ENCODE measurements at regions not wholly inside any gene's neighbourhood (a gene's known extent, or its start where the extent isn't known, plus 50 kb on each side); places are given as distances from the start of the nearest gene placed in this dataset.

- CTCF ChIA-PET (ENCODE audit: partially characterized antibody), result no interaction called here
- Histone ChIP-seq H3K9me3 (ENCODE audit: control insufficient read depth in 1 of 2, low read length in 2 of 2) (no peaks in the 10 kb centered on the region), H3K36me3 (ENCODE audit: insufficient read depth, low read length) (no peaks in the 10 kb centered on the region), H3K4me1 (ENCODE audit: insufficient read depth, low read length) (no peaks in the 10 kb centered on the region), H3K27me3 (ENCODE audit: insufficient read depth, low read length) (no peaks in the 10 kb centered on the region), H3K27ac (ENCODE audit: low read depth, low read length) (no peak overlapping the region), H3K4me3 (ENCODE audit: low read length in 2 of 2) (no peak overlapping the region)
- no peak overlapping the region for H3K27ac Mint-ChIP-seq
- H3K4me1 Mint-ChIP-seq, result peaks cover 0 to 2% (median 0%) of the 10 kb centered on the region in 4 donors
- POLR2A ChIA-PET (ENCODE audit: partially characterized antibody), result no interaction called here
- H3K27me3 Mint-ChIP-seq, result no peaks in the 10 kb centered on the region
- H3K4me3 Mint-ChIP-seq, result no peak overlapping the region
- no peak for DNase-seq
- intact Hi-C loops (cut with micrococcal nuclease), result no loop called here
- H3K9me3 Mint-ChIP-seq, result peaks cover 8 to 32% (median 17%) of the 10 kb centered on the region in 8 donors
- H3K36me3 Mint-ChIP-seq, result no peaks in the 10 kb centered on the region
Measured at GRCh38 chr5:105158526-105158925, 1595.9 kb upstream of the NUDT12 start.

- H3K27ac Mint-ChIP-seq, result no peak overlapping the region
- peaks cover 3 to 18% (median 9%) of the 10 kb centered on the region in 8 donors for H3K9me3 Mint-ChIP-seq
- H3K27me3 Mint-ChIP-seq, result no peaks in the 10 kb centered on the region
- ChIA-PET POLR2A (ENCODE audit: partially characterized antibody) (no interaction called here), CTCF (ENCODE audit: partially characterized antibody) (no interaction called here)
- H3K4me3 Mint-ChIP-seq, result no peak overlapping the region
- Histone ChIP-seq H3K27ac (ENCODE audit: low read depth, low read length) (no peak overlapping the region), H3K9me3 (ENCODE audit: control insufficient read depth in 1 of 2, low read length in 2 of 2) (no peaks in the 10 kb centered on the region), H3K4me3 (ENCODE audit: low read length in 2 of 2) (no peak overlapping the region), H3K27me3 (ENCODE audit: insufficient read depth, low read length) (no peaks in the 10 kb centered on the region), H3K4me1 (ENCODE audit: insufficient read depth, low read length) (no peaks in the 10 kb centered on the region), H3K36me3 (ENCODE audit: insufficient read depth, low read length) (no peaks in the 10 kb centered on the region)
- H3K4me1 Mint-ChIP-seq, result peaks cover 0 to 2% (median 0%) of the 10 kb centered on the region in 4 donors
- intact Hi-C loops (cut with micrococcal nuclease), result no loop called here
- DNase-seq, result no peak
- H3K36me3 Mint-ChIP-seq, result no peaks in the 10 kb centered on the region
Measured at GRCh38 chr5:105150323-105150722, 1587.7 kb upstream of the NUDT12 start.

DNA sequence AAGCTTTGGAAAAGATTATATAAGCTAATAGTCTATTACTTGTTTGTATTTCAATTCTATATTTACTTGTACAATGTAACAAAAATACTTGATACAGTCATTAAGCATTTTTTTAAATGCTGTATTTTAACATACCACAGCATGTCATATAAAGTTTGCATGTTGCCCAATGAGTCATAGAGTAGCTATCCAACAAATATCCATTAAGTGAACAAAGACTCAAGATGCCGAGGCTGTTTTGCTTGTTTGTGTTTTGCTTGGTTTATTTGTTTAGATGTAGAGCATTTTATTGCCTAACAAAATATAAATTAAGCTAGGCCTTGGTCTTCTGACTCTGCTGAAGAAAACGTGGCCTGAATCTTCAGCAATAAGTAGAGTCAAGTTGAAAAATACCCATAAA is 1584.3 kb upstream of the NUDT12 start:
- Mint-ChIP-seq H3K36me3 (no peaks in the 10 kb centered on the region), H3K27ac (no peak overlapping the region), H3K4me1 (no peaks in the 10 kb centered on the region), H3K9me3 (peaks cover 0 to 6% (median 3%) of the 10 kb centered on the region in 8 donors), H3K27me3 (no peaks in the 10 kb centered on the region), H3K4me3 (no peak overlapping the region)
- no peaks in the 10 kb centered on the region for H3K4me1 ChIP-seq (ENCODE audit: insufficient read depth, low read length)
- CTCF ChIA-PET (ENCODE audit: partially characterized antibody), result no interaction called here
- H3K36me3 ChIP-seq (ENCODE audit: insufficient read depth, low read length), result no peaks in the 10 kb centered on the region
- DNase-seq, result no peak
- intact Hi-C loops (cut with micrococcal nuclease), result no loop called here
- H3K9me3 ChIP-seq (ENCODE audit: control insufficient read depth in 1 of 2, low read length in 2 of 2), result no peaks in the 10 kb centered on the region
- H3K4me3 ChIP-seq (ENCODE audit: low read length in 2 of 2), result no peak overlapping the region
- no peak overlapping the region for H3K27ac ChIP-seq (ENCODE audit: low read depth, low read length)
- no peaks in the 10 kb centered on the region for H3K27me3 ChIP-seq (ENCODE audit: insufficient read depth, low read length)
- POLR2A ChIA-PET (ENCODE audit: partially characterized antibody), result no interaction called here

- Mint-ChIP-seq H3K27ac (no peak overlapping the region), H3K9me3 (peaks cover 0 to 3% (median 3%) of the 10 kb centered on the region in 8 donors), H3K36me3 (no peaks in the 10 kb centered on the region), H3K4me1 (no peaks in the 10 kb centered on the region), H3K27me3 (no peaks in the 10 kb centered on the region), H3K4me3 (no peak overlapping the region)
- POLR2A ChIA-PET (ENCODE audit: partially characterized antibody), result no interaction called here
- Histone ChIP-seq H3K27ac (ENCODE audit: low read depth, low read length) (no peak overlapping the region), H3K27me3 (ENCODE audit: insufficient read depth, low read length) (no peaks in the 10 kb centered on the region), H3K4me3 (ENCODE audit: low read length in 2 of 2) (no peak overlapping the region), H3K36me3 (ENCODE audit: insufficient read depth, low read length) (no peaks in the 10 kb centered on the region), H3K4me1 (ENCODE audit: insufficient read depth, low read length) (no peaks in the 10 kb centered on the region), H3K9me3 (ENCODE audit: control insufficient read depth in 1 of 2, low read length in 2 of 2) (no peaks in the 10 kb centered on the region)
- intact Hi-C loops (cut with micrococcal nuclease), result no loop called here
- DNase-seq, result no peak
- CTCF ChIA-PET (ENCODE audit: partially characterized antibody), result no interaction called here
Measured at GRCh38 chr5:105145152-105145551, 1582.6 kb upstream of the NUDT12 start.

DNA sequence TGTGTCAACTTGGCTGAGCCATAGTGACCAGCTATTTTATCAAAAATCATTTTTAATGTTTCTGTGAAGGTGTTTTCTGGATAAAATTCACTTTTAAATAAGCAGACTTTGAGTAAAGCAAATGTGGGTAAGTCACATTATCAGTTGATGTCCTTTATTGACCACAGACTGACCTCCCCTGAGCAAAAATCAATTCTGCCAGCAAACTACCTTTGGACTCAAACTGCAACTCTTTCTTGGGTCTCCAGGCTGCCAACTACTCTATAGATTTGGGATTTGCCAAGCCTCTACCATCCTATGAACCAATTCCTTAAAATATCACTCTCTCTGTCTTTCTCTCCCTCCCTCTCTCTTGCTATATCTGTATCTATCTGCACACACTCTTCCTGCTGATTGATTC is 1571.7 kb upstream of the NUDT12 start:
- no peak overlapping the region for H3K4me3 ChIP-seq (ENCODE audit: low read length in 2 of 2)
- intact Hi-C loops (cut with micrococcal nuclease), result no loop called here
- no peaks in the 10 kb centered on the region for H3K27me3 ChIP-seq (ENCODE audit: insufficient read depth, low read length)
- ChIA-PET POLR2A (ENCODE audit: partially characterized antibody) (no interaction called here), CTCF (ENCODE audit: partially characterized antibody) (no interaction called here)
- no peaks in the 10 kb centered on the region for H3K4me1 Mint-ChIP-seq
- no peaks in the 10 kb centered on the region for H3K36me3 ChIP-seq (ENCODE audit: insufficient read depth, low read length)
- DNase-seq, result no peak
- no peak overlapping the region for H3K27ac ChIP-seq (ENCODE audit: low read depth, low read length)
- no peaks in the 10 kb centered on the region for H3K9me3 ChIP-seq (ENCODE audit: control insufficient read depth in 1 of 2, low read length in 2 of 2)
- no peaks in the 10 kb centered on the region for H3K27me3 Mint-ChIP-seq
- no peak overlapping the region for H3K4me3 Mint-ChIP-seq
- H3K4me1 ChIP-seq (ENCODE audit: insufficient read depth, low read length), result no peaks in the 10 kb centered on the region
- H3K36me3 Mint-ChIP-seq, result no peaks in the 10 kb centered on the region
- peaks cover 0 to 20% (median 8%) of the 10 kb centered on the region in 8 donors for H3K9me3 Mint-ChIP-seq
- no peak overlapping the region for H3K27ac Mint-ChIP-seq

DNA sequence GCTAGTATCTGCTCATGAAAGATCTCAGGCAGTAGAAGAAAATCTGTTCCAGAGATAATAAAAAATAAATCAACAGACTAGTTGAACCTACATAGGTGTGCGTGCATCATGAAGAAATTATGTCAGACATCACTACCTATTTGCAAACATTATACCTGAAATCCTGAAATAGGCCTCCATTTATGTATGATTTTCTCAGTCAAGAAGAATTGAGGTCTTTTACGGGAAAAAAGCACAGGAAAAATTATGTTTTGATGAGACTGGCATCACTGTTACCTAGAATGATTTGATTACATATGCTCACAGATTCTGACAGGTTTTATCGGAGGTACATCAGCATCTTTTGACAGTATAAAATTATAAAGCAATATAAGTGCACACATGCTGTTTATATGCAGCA is 1570.5 kb upstream of the NUDT12 start:
- no peak for DNase-seq
- Mint-ChIP-seq H3K27me3 (no peaks in the 10 kb centered on the region), H3K4me1 (no peaks in the 10 kb centered on the region), H3K36me3 (no peaks in the 10 kb centered on the region), H3K27ac (no peak overlapping the region), H3K4me3 (no peak overlapping the region), H3K9me3 (peaks cover 0 to 20% (median 8%) of the 10 kb centered on the region in 8 donors)
- H3K4me3 ChIP-seq (ENCODE audit: low read length in 2 of 2), result no peak overlapping the region
- CTCF ChIA-PET (ENCODE audit: partially characterized antibody), result no interaction called here
- no peaks in the 10 kb centered on the region for H3K4me1 ChIP-seq (ENCODE audit: insufficient read depth, low read length)
- POLR2A ChIA-PET (ENCODE audit: partially characterized antibody), result no interaction called here
- intact Hi-C loops (cut with micrococcal nuclease), result no loop called here
- H3K27ac ChIP-seq (ENCODE audit: low read depth, low read length), result no peak overlapping the region
- no peaks in the 10 kb centered on the region for H3K27me3 ChIP-seq (ENCODE audit: insufficient read depth, low read length)
- H3K9me3 ChIP-seq (ENCODE audit: control insufficient read depth in 1 of 2, low read length in 2 of 2), result no peaks in the 10 kb centered on the region
- H3K36me3 ChIP-seq (ENCODE audit: insufficient read depth, low read length), result no peaks in the 10 kb centered on the region

DNA sequence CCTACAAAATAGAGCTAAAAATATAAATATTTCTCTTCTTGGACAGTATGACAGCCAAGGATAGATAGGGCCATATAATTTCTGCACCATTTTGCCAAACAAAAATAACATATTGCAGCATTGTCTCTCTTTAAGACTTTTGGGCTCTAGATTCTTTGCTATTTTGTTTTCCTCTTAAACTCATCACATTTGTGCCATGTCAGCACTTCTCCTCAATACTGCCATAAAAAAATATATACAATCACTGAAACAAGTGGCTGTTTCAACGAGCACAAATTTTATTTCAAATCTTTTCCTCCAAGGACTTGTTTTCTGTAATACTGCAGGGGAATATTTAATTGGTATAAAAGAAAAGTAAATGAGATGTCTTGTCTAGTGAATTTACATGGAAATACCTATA is 1570.0 kb upstream of the NUDT12 start:
- Histone ChIP-seq H3K27me3 (ENCODE audit: insufficient read depth, low read length) (no peaks in the 10 kb centered on the region), H3K9me3 (ENCODE audit: control insufficient read depth in 1 of 2, low read length in 2 of 2) (no peaks in the 10 kb centered on the region), H3K36me3 (ENCODE audit: insufficient read depth, low read length) (no peaks in the 10 kb centered on the region), H3K4me1 (ENCODE audit: insufficient read depth, low read length) (no peaks in the 10 kb centered on the region), H3K4me3 (ENCODE audit: low read length in 2 of 2) (no peak overlapping the region), H3K27ac (ENCODE audit: low read depth, low read length) (no peak overlapping the region)
- Mint-ChIP-seq H3K27me3 (no peaks in the 10 kb centered on the region), H3K9me3 (peaks cover 0 to 20% (median 9%) of the 10 kb centered on the region in 8 donors), H3K4me3 (no peak overlapping the region), H3K27ac (no peak overlapping the region), H3K4me1 (no peaks in the 10 kb centered on the region), H3K36me3 (no peaks in the 10 kb centered on the region)
- intact Hi-C loops (cut with micrococcal nuclease), result no loop called here
- DNase-seq, result no peak
- ChIA-PET POLR2A (ENCODE audit: partially characterized antibody) (no interaction called here), CTCF (ENCODE audit: partially characterized antibody) (no interaction called here)

DNA sequence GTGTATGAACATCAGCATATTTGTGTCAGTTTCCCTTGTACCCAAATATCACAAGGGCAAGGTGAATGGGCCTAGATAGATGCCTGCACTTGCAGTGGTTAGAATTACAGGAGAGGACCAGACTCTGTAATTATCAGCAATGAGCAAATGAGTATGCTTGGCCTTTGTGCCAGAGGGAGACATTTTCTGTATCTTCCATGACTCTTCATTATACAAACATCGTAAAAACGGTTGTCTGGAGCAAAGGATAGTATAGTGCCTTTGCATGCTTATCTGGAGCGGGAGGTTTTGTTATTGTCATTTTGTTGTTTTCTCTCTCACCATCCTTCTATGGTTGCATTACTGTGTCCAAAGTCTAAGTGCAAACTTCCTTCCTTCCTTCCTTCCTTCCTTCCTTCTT is 1568.5 kb upstream of the NUDT12 start:
- Histone ChIP-seq H3K4me1 (ENCODE audit: insufficient read depth, low read length) (no peaks in the 10 kb centered on the region), H3K27ac (ENCODE audit: low read depth, low read length) (no peak overlapping the region), H3K4me3 (ENCODE audit: low read length in 2 of 2) (no peak overlapping the region), H3K27me3 (ENCODE audit: insufficient read depth, low read length) (no peaks in the 10 kb centered on the region), H3K36me3 (ENCODE audit: insufficient read depth, low read length) (no peaks in the 10 kb centered on the region), H3K9me3 (ENCODE audit: control insufficient read depth in 1 of 2, low read length in 2 of 2) (no peaks in the 10 kb centered on the region)
- POLR2A ChIA-PET (ENCODE audit: partially characterized antibody), result no interaction called here
- Mint-ChIP-seq H3K4me3 (no peak overlapping the region), H3K36me3 (no peaks in the 10 kb centered on the region), H3K27me3 (no peaks in the 10 kb centered on the region), H3K27ac (no peak overlapping the region), H3K4me1 (no peaks in the 10 kb centered on the region), H3K9me3 (peaks cover 0 to 20% (median 9%) of the 10 kb centered on the region in 8 donors)
- CTCF ChIA-PET (ENCODE audit: partially characterized antibody), result no interaction called here
- intact Hi-C loops (cut with micrococcal nuclease), result no loop called here
- DNase-seq, result no peak
